ENCODE measurements at regions not wholly inside any gene's neighbourhood (a gene's known extent, or its start where the extent isn't known, plus 50 kb on each side); places are given as distances from the start of the nearest gene placed in this dataset.
A peak's percentile ranks its signal among the peaks of the same experiment; 100 is the strongest.

- H3K27ac ChIP-seq = peak overlapping the region in 1 of 4 donors; percentile 26
- no peak for DNase-seq
- no peaks in the 10 kb centered on the region for H3K36me3 ChIP-seq
- H3K4me1 ChIP-seq = peaks cover 0 to 5% (median 2%) of the 10 kb centered on the region in 4 donors
- 78 to 90% methylated on average over 3 to 4 of the region's 4 CpGs for WGBS, 2 donors (ENCODE audit: low coverage in 1 of 2)
- no peaks in the 10 kb centered on the region for H3K27me3 ChIP-seq
- H3K4me3 ChIP-seq = no peak overlapping the region
- H3K9me3 ChIP-seq = no peaks in the 10 kb centered on the region
- intact Hi-C loops (cut with DNase I; ENCODE audit: low total_unique reads) (no loop called here), in situ Hi-C loops (cut with MboI; ENCODE audit: low pct_ligation_motif_present in 1 of 4, low pct_unique_long_range_greater_than_20kb in 1 of 4, low sequenced_read_pairs in 3 of 4) (no loop called here)
- TF ChIP-seq POLR2AphosphoS5 (IDR thresholded peaks at IDR 0.05) = no peak
- TF ChIP-seq POLR2A (IDR thresholded peaks at IDR 0.05) = no peak
- no peak for TF ChIP-seq CTCF (IDR thresholded peaks at IDR 0.05)
- no peak for TF ChIP-seq EP300 (IDR thresholded peaks at IDR 0.05; ENCODE audit: low read depth)
Measured at GRCh38 chr5:135655468-135655815, 76.7 kb upstream of the CXCL14 start.

- no peak overlapping the region for H3K4me3 ChIP-seq
- in situ Hi-C loops (cut with MboI; ENCODE audit: low pct_ligation_motif_present in 1 of 4, low pct_unique_long_range_greater_than_20kb in 1 of 4, low sequenced_read_pairs in 3 of 4) (no loop called here), intact Hi-C loops (cut with DNase I; ENCODE audit: low total_unique reads) (no loop called here)
- no peaks in the 10 kb centered on the region for H3K27me3 ChIP-seq
- peaks cover 0 to 5% (median 2%) of the 10 kb centered on the region in 4 donors for H3K4me1 ChIP-seq
- no peak for DNase-seq
- H3K27ac ChIP-seq = peak overlapping the region in 1 of 4 donors; percentile 26
- TF ChIP-seq CTCF (IDR thresholded peaks at IDR 0.05) (no peak), POLR2AphosphoS5 (IDR thresholded peaks at IDR 0.05) (no peak), EP300 (IDR thresholded peaks at IDR 0.05; ENCODE audit: low read depth) (no peak), POLR2A (IDR thresholded peaks at IDR 0.05) (no peak)
- H3K9me3 ChIP-seq = no peaks in the 10 kb centered on the region
- WGBS, 2 donors (ENCODE audit: low coverage in 1 of 2) = 65 to 82% methylated on average over 2 to 12 of the region's 12 CpGs
- H3K36me3 ChIP-seq = no peaks in the 10 kb centered on the region
Measured at GRCh38 chr5:135654761-135655467, 76.1 kb upstream of the CXCL14 start.

GRCh38 chr5:135651156-135651555, 72.4 kb upstream of the CXCL14 start:
- Histone ChIP-seq H3K9me3 (no peaks in the 10 kb centered on the region), H3K27me3 (no peaks in the 10 kb centered on the region), H3K4me3 (no peak overlapping the region), H3K27ac (no peak overlapping the region), H3K4me1 (no peaks in the 10 kb centered on the region), H3K36me3 (no peaks in the 10 kb centered on the region)
- intact Hi-C loops (cut with DNase I; ENCODE audit: low total_unique reads) = no loop called here
- DNase-seq = no peak
- TF ChIP-seq EP300 (IDR thresholded peaks at IDR 0.05; ENCODE audit: low read depth) (no peak), POLR2A (IDR thresholded peaks at IDR 0.05) (no peak), POLR2AphosphoS5 (IDR thresholded peaks at IDR 0.05) (no peak), CTCF (IDR thresholded peaks at IDR 0.05) (no peak)
- in situ Hi-C loops (cut with MboI; ENCODE audit: low pct_ligation_motif_present in 1 of 4, low pct_unique_long_range_greater_than_20kb in 1 of 4, low sequenced_read_pairs in 3 of 4) = no loop called here

- Histone ChIP-seq H3K27ac (no peak overlapping the region), H3K4me3 (no peak overlapping the region), H3K27me3 (no peaks in the 10 kb centered on the region), H3K9me3 (no peaks in the 10 kb centered on the region), H3K4me1 (no peaks in the 10 kb centered on the region), H3K36me3 (no peaks in the 10 kb centered on the region)
- WGBS, 2 donors (ENCODE audit: low coverage in 1 of 2) = 64% methylated on average over 2 of the region's 2 CpGs; no CpG with 5 or more reads in 1 of the 2 donors
- intact Hi-C loops (cut with DNase I; ENCODE audit: low total_unique reads) = no loop called here
- in situ Hi-C loops (cut with MboI; ENCODE audit: low pct_ligation_motif_present in 1 of 4, low pct_unique_long_range_greater_than_20kb in 1 of 4, low sequenced_read_pairs in 3 of 4) = no loop called here
- DNase-seq = no peak
- TF ChIP-seq POLR2A (IDR thresholded peaks at IDR 0.05) (no peak), CTCF (IDR thresholded peaks at IDR 0.05) (no peak), POLR2AphosphoS5 (IDR thresholded peaks at IDR 0.05) (no peak)
Measured at GRCh38 chr5:135650081-135650480, 71.3 kb upstream of the CXCL14 start.
